Lower lobe of right lung (tissue), 2 donors: ENCODE measurements at regions not wholly inside any gene's neighbourhood (a gene's known extent, or its start where the extent isn't known, plus 50 kb on each side); places are given as distances from the start of the nearest gene placed in this dataset.

Experiments used
- ATAC-seq, 2 donors: fragments of 200-7000 bp; cut with Tn5 transposase; one replicate each; pipeline ENCODE4 v1.9.1; 2020 to 2022; ENCODE audit warnings: mild to moderate bottlenecking in 2 of 2, moderate library complexity in 2 of 2
- DNase-seq: peaks from one replicate; pipeline ENCODE4 v3.0.0-alpha.2; 2020
- H3K27ac ChIP-seq: fragments of 200-600 bp; one replicate; pipeline ENCODE4 v1.8.0; 2022
- H3K27me3 ChIP-seq: fragments of 200-600 bp; one replicate; pipeline ENCODE4 v1.8.0; 2022; ENCODE audit warnings: low read depth
- H3K36me3 ChIP-seq: fragments of 200-600 bp; one replicate; pipeline ENCODE4 v1.8.0; 2022; ENCODE audit warnings: mild to moderate bottlenecking
- H3K4me1 ChIP-seq: fragments of 200-600 bp; one replicate; pipeline ENCODE4 v1.8.0; 2022
- H3K4me3 ChIP-seq: fragments of 200-600 bp; one replicate; pipeline ENCODE4 v1.8.0; 2022; ENCODE audit warnings: mild to moderate bottlenecking
- H3K9me3 ChIP-seq: fragments of 200-600 bp; one replicate; pipeline ENCODE4 v1.8.0; 2022
- CTCF ChIP-seq: fragments of 200-600 bp; IDR thresholded peaks from one replicate; pipeline ENCODE4 v1.8.0; 2022; ENCODE audit warnings: antibody characterized with exemption, mild to moderate bottlenecking
- intact Hi-C: fragments of 100-400 bp; cut with DNase I; formaldehyde crosslinking; loops from one replicate; pipeline ENCODE4 v1.11.0; 2022
- donor health status: DM: no; HTN: yes; CAD: no; lungs with severe emphysema.

- Histone ChIP-seq H3K4me3 (no peak overlapping the region), H3K27me3 (no peaks in the 10 kb centered on the region), H3K36me3 (no peaks in the 10 kb centered on the region), H3K27ac (peak overlapping the region; percentile 56), H3K9me3 (no peaks in the 10 kb centered on the region), H3K4me1 (peaks cover 31% of the 10 kb centered on the region)
- intact Hi-C loops = loop anchor here (5.0 to 10.0 kb wide), 2 partner anchors 57 to 175 kb away; no protein-coding TSS in a partner anchor
- peak in 1 of 2 donors; percentile 13 for ATAC-seq
- no peak for DNase-seq
- TF ChIP-seq CTCF = no peak
Measured at GRCh38 chr11:110377434-110377833, 52.3 kb upstream of the FDX1 start.

GRCh38 chr11:110379261-110379660, 50.5 kb upstream of the FDX1 start:
- Histone ChIP-seq H3K9me3 (no peaks in the 10 kb centered on the region), H3K27ac (no peak overlapping the region), H3K4me1 (peaks cover 23% of the 10 kb centered on the region), H3K4me3 (no peak overlapping the region), H3K27me3 (no peaks in the 10 kb centered on the region), H3K36me3 (no peaks in the 10 kb centered on the region)
- DNase-seq (no peak), ATAC-seq (no peak)
- no peak for TF ChIP-seq CTCF
- intact Hi-C loops = loop anchor here (5.0 to 10.0 kb wide), 2 partner anchors 56 to 177 kb away; no protein-coding TSS in a partner anchor

GRCh38 chr11:110379936-110380335, 49.8 kb upstream of the FDX1 start:
- no peaks in the 10 kb centered on the region for H3K36me3 ChIP-seq
- no peaks in the 10 kb centered on the region for H3K27me3 ChIP-seq
- no peak for DNase-seq
- H3K4me3 ChIP-seq = no peak overlapping the region
- intact Hi-C loops = loop anchor here (5.0 to 10.0 kb wide), 2 partner anchors 55 to 178 kb away; no protein-coding TSS in a partner anchor
- H3K9me3 ChIP-seq = no peaks in the 10 kb centered on the region
- H3K27ac ChIP-seq = no peak overlapping the region
- peaks cover 19% of the 10 kb centered on the region for H3K4me1 ChIP-seq
- no peak for ATAC-seq
- TF ChIP-seq CTCF = no peak
